ENCODE measurements at regions not wholly inside any gene's neighbourhood (a gene's known extent, or its start where the extent isn't known, plus 50 kb on each side); places are given as distances from the start of the nearest gene placed in this dataset.

- Histone ChIP-seq H3K79me1 (replicated peaks; ENCODE audit: low read length, poor library complexity, severe bottlenecking) (no peaks in the 10 kb centered on the region), H2AFZ (ENCODE audit: low read depth, low read length) (no peak overlapping the region), H2AK5ac (ENCODE audit: low read length, severe bottlenecking) (no peak overlapping the region), H3K36me3 (ENCODE audit: control insufficient read depth in 1 of 2, insufficient read depth in 2 of 2, low read depth in 1 of 2, low read length in 2 of 2) (no peaks in the 10 kb centered on the region), H3K14ac (ENCODE audit: low read length in 2 of 2) (no peak overlapping the region), H4K8ac (ENCODE audit: low read length) (no peak overlapping the region), H2BK12ac (ENCODE audit: low read length in 2 of 2) (no peak overlapping the region), H2BK120ac (ENCODE audit: low read depth, low read length) (no peak overlapping the region), H3K9me3 (ENCODE audit: control insufficient read depth, low read length) (peaks cover 21% of the 10 kb centered on the region), H3K4ac (ENCODE audit: low read depth in 1 of 2, low read length in 2 of 2) (no peak overlapping the region), H3K4me3 (ENCODE audit: insufficient read depth in 1 of 2, low read depth in 1 of 2, low read length in 2 of 2) (no peak overlapping the region), H3K18ac (ENCODE audit: low read depth in 1 of 2, low read length in 2 of 2) (peak overlapping the region in 1 of 2 experiments; percentile 12), H3K27me3 (ENCODE audit: control insufficient read depth in 1 of 2, insufficient read depth in 1 of 2, low read length in 2 of 2) (no peaks in the 10 kb centered on the region), H3K9ac (ENCODE audit: low read length) (no peak overlapping the region), H4K91ac (ENCODE audit: low read length) (no peak overlapping the region), H2BK15ac (ENCODE audit: low read depth, poor library complexity, severe bottlenecking) (no peak overlapping the region), H3K4me1 (ENCODE audit: control insufficient read depth, insufficient read depth, low read depth, low read length) (no peaks in the 10 kb centered on the region), H2BK5ac (ENCODE audit: low read depth, low read length, poor library complexity, severe bottlenecking) (no peak overlapping the region), H3K23ac (ENCODE audit: low read length in 2 of 2) (no peak overlapping the region), H3K27ac (ENCODE audit: low read length, poor library complexity, severe bottlenecking) (no peak overlapping the region), H3K4me2 (ENCODE audit: low read length, poor library complexity, severe bottlenecking) (no peak overlapping the region)
- no peak for DNase-seq
- no CpG with 5 or more reads among the region's 1 CpG for whole genome bisulfite sequencing
Observed at GRCh38 chr12:16110596-16110995, 166.9 kb downstream of the SLC15A5 start.

- no peak overlapping the region for H3K4me2 ChIP-seq (ENCODE audit: low read length, poor library complexity, severe bottlenecking)
- H2BK15ac ChIP-seq (ENCODE audit: low read depth, poor library complexity, severe bottlenecking), result no peak overlapping the region
- peaks cover 53% of the 10 kb centered on the region for H3K9me3 ChIP-seq (ENCODE audit: control insufficient read depth, low read length)
- no peaks in the 10 kb centered on the region for H3K79me1 ChIP-seq (replicated peaks; ENCODE audit: low read length, poor library complexity, severe bottlenecking)
- H3K27me3 ChIP-seq (ENCODE audit: control insufficient read depth in 1 of 2, insufficient read depth in 1 of 2, low read length in 2 of 2), result no peaks in the 10 kb centered on the region
- H3K27ac ChIP-seq (ENCODE audit: low read length, poor library complexity, severe bottlenecking), result no peak overlapping the region
- H2AFZ ChIP-seq (ENCODE audit: low read depth, low read length), result no peak overlapping the region
- no peak overlapping the region for H3K4ac ChIP-seq (ENCODE audit: low read depth in 1 of 2, low read length in 2 of 2)
- H3K9ac ChIP-seq (ENCODE audit: low read length), result no peak overlapping the region
- no peak overlapping the region for H2BK5ac ChIP-seq (ENCODE audit: low read depth, low read length, poor library complexity, severe bottlenecking)
- H2BK12ac ChIP-seq (ENCODE audit: low read length in 2 of 2), result no peak overlapping the region
- no peak overlapping the region for H3K18ac ChIP-seq (ENCODE audit: low read depth in 1 of 2, low read length in 2 of 2)
- no peak for DNase-seq
- H4K8ac ChIP-seq (ENCODE audit: low read length), result no peak overlapping the region
- no peak overlapping the region for H4K91ac ChIP-seq (ENCODE audit: low read length)
- H2BK120ac ChIP-seq (ENCODE audit: low read depth, low read length), result no peak overlapping the region
- H3K23ac ChIP-seq (ENCODE audit: low read length in 2 of 2), result no peak overlapping the region
- no peaks in the 10 kb centered on the region for H3K4me1 ChIP-seq (ENCODE audit: control insufficient read depth, insufficient read depth, low read depth, low read length)
- H3K36me3 ChIP-seq (ENCODE audit: control insufficient read depth in 1 of 2, insufficient read depth in 2 of 2, low read depth in 1 of 2, low read length in 2 of 2), result no peaks in the 10 kb centered on the region
- H3K4me3 ChIP-seq (ENCODE audit: insufficient read depth in 1 of 2, low read depth in 1 of 2, low read length in 2 of 2), result no peak overlapping the region
- H3K14ac ChIP-seq (ENCODE audit: low read length in 2 of 2), result no peak overlapping the region
- 33% methylated on average over 1 of the region's 2 CpGs for WGBS
- no peak overlapping the region for H2AK5ac ChIP-seq (ENCODE audit: low read length, severe bottlenecking)
Observed at GRCh38 chr12:16103851-16104250, 173.6 kb downstream of the SLC15A5 start.

GRCh38 chr12:16100206-16100605, 177.3 kb downstream of the SLC15A5 start:
- no peaks in the 10 kb centered on the region for H3K4me1 ChIP-seq (ENCODE audit: control insufficient read depth, insufficient read depth, low read depth, low read length)
- H3K79me1 ChIP-seq (replicated peaks; ENCODE audit: low read length, poor library complexity, severe bottlenecking), result no peaks in the 10 kb centered on the region
- H4K91ac ChIP-seq (ENCODE audit: low read length), result no peak overlapping the region
- H2BK12ac ChIP-seq (ENCODE audit: low read length in 2 of 2), result no peak overlapping the region
- no peak overlapping the region for H3K4me3 ChIP-seq (ENCODE audit: insufficient read depth in 1 of 2, low read depth in 1 of 2, low read length in 2 of 2)
- H3K4me2 ChIP-seq (ENCODE audit: low read length, poor library complexity, severe bottlenecking), result no peak overlapping the region
- no peak overlapping the region for H3K23ac ChIP-seq (ENCODE audit: low read length in 2 of 2)
- no peak overlapping the region for H3K14ac ChIP-seq (ENCODE audit: low read length in 2 of 2)
- H4K8ac ChIP-seq (ENCODE audit: low read length), result no peak overlapping the region
- H3K9ac ChIP-seq (ENCODE audit: low read length), result no peak overlapping the region
- H3K4ac ChIP-seq (ENCODE audit: low read depth in 1 of 2, low read length in 2 of 2), result no peak overlapping the region
- H2BK120ac ChIP-seq (ENCODE audit: low read depth, low read length), result no peak overlapping the region
- H2BK15ac ChIP-seq (ENCODE audit: low read depth, poor library complexity, severe bottlenecking), result no peak overlapping the region
- H3K27me3 ChIP-seq (ENCODE audit: control insufficient read depth in 1 of 2, insufficient read depth in 1 of 2, low read length in 2 of 2), result no peaks in the 10 kb centered on the region
- no peaks in the 10 kb centered on the region for H3K36me3 ChIP-seq (ENCODE audit: control insufficient read depth in 1 of 2, insufficient read depth in 2 of 2, low read depth in 1 of 2, low read length in 2 of 2)
- H3K9me3 ChIP-seq (ENCODE audit: control insufficient read depth, low read length), result peaks cover 31% of the 10 kb centered on the region
- no peak for DNase-seq
- no peak overlapping the region for H3K27ac ChIP-seq (ENCODE audit: low read length, poor library complexity, severe bottlenecking)
- 41% methylated on average over 2 of the region's 3 CpGs for WGBS
- no peak overlapping the region for H2AFZ ChIP-seq (ENCODE audit: low read depth, low read length)
- no peak overlapping the region for H3K18ac ChIP-seq (ENCODE audit: low read depth in 1 of 2, low read length in 2 of 2)
- H2AK5ac ChIP-seq (ENCODE audit: low read length, severe bottlenecking), result no peak overlapping the region
- peak overlapping the region; percentile 62 for H2BK5ac ChIP-seq (ENCODE audit: low read depth, low read length, poor library complexity, severe bottlenecking)

DNA sequence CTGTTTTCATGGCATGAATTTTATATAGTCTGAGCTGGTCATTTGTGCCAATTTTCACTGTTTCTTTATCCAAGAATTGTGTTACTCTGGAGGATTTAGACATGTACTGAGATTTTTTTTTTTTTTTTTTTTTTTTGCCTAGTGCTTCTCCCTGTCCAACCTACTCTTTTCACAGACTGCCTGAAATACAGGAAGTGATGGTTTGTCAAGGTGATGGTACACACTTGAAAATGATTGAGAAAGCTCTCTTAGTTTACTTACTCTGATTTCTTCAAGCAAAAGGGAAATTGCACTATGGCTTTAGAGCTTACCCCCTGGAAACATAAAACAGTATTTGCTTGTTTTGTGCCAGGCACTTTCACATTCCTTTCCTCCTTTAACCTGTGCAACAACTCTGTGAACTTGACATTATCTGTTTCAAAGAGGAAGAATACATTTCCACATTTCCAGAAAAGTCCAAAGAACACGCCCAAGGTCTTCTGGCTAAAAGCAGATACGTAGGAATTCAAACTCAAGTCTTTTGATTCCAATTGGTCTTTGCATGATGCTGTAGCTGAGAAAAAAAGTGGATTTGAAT, 181.1 kb downstream of the SLC15A5 start:
- no peak overlapping the region for H3K18ac ChIP-seq (ENCODE audit: low read depth in 1 of 2, low read length in 2 of 2)
- no peak overlapping the region for H3K9ac ChIP-seq (ENCODE audit: low read length)
- H3K14ac ChIP-seq (ENCODE audit: low read length in 2 of 2), result no peak overlapping the region
- no peaks in the 10 kb centered on the region for H3K27me3 ChIP-seq (ENCODE audit: control insufficient read depth in 1 of 2, insufficient read depth in 1 of 2, low read length in 2 of 2)
- no peak overlapping the region for H4K91ac ChIP-seq (ENCODE audit: low read length)
- H2AFZ ChIP-seq (ENCODE audit: low read depth, low read length), result no peak overlapping the region
- H3K27ac ChIP-seq (ENCODE audit: low read length, poor library complexity, severe bottlenecking), result no peak overlapping the region
- no peak overlapping the region for H2AK5ac ChIP-seq (ENCODE audit: low read length, severe bottlenecking)
- H3K4me2 ChIP-seq (ENCODE audit: low read length, poor library complexity, severe bottlenecking), result no peak overlapping the region
- H3K23ac ChIP-seq (ENCODE audit: low read length in 2 of 2), result no peak overlapping the region
- H3K4me3 ChIP-seq (ENCODE audit: insufficient read depth in 1 of 2, low read depth in 1 of 2, low read length in 2 of 2), result no peak overlapping the region
- H2BK120ac ChIP-seq (ENCODE audit: low read depth, low read length), result no peak overlapping the region
- no peak for DNase-seq
- H3K4ac ChIP-seq (ENCODE audit: low read depth in 1 of 2, low read length in 2 of 2), result no peak overlapping the region
- H3K36me3 ChIP-seq (ENCODE audit: control insufficient read depth in 1 of 2, insufficient read depth in 2 of 2, low read depth in 1 of 2, low read length in 2 of 2), result no peaks in the 10 kb centered on the region
- no peak overlapping the region for H2BK12ac ChIP-seq (ENCODE audit: low read length in 2 of 2)
- no peak overlapping the region for H2BK15ac ChIP-seq (ENCODE audit: low read depth, poor library complexity, severe bottlenecking)
- no peaks in the 10 kb centered on the region for H3K4me1 ChIP-seq (ENCODE audit: control insufficient read depth, insufficient read depth, low read depth, low read length)
- no peak overlapping the region for H4K8ac ChIP-seq (ENCODE audit: low read length)
- H3K9me3 ChIP-seq (ENCODE audit: control insufficient read depth, low read length), result peaks cover 7% of the 10 kb centered on the region
- H2BK5ac ChIP-seq (ENCODE audit: low read depth, low read length, poor library complexity, severe bottlenecking), result no peak overlapping the region
- WGBS, result 80% methylated on average over 1 of the region's 2 CpGs
- no peaks in the 10 kb centered on the region for H3K79me1 ChIP-seq (replicated peaks; ENCODE audit: low read length, poor library complexity, severe bottlenecking)
